ENCODE measurements at regions not wholly inside any gene's neighbourhood (a gene's known extent, or its start where the extent isn't known, plus 50 kb on each side); places are given as distances from the start of the nearest gene placed in this dataset.

- H2BK5ac ChIP-seq (ENCODE audit: insufficient read length, low read length), result no peak overlapping the region
- H3K4me1 ChIP-seq (ENCODE audit: insufficient read depth, low read length), result no peaks in the 10 kb centered on the region; the same call in 1 of the 2 replicates
- no peak overlapping the region for H2AFZ ChIP-seq (ENCODE audit: low read length)
- no peak overlapping the region for H2BK12ac ChIP-seq (ENCODE audit: insufficient read length, low read depth, low read length)
- Mint-ChIP-seq H3K4me3 (no peak overlapping the region), H3K27ac (no peak overlapping the region), H3K27me3 (ENCODE audit: low read depth) (no peaks in the 10 kb centered on the region), H3K9me3 (peaks cover 1 to 2% of the 10 kb centered on the region in 2 experiments; a peak in 3 of 5 replicates), H3K36me3 (ENCODE audit: insufficient read depth in 1 of 3, low read depth in 3 of 3) (peaks cover 0 to 10% (median 4%) of the 10 kb centered on the region in 3 experiments; a peak in 3 of 7 replicates), H3K4me1 (peaks cover 20 to 27% of the 10 kb centered on the region in 2 experiments)
- H3K27me3 ChIP-seq (ENCODE audit: insufficient read depth, low read length), result no peaks in the 10 kb centered on the region
- no peak overlapping the region for H2BK120ac ChIP-seq (ENCODE audit: low read depth, low read length, poor library complexity, severe bottlenecking)
- no peak overlapping the region for H3K18ac ChIP-seq (ENCODE audit: insufficient read length, low read depth, low read length)
- H3K23ac ChIP-seq (ENCODE audit: insufficient read length, low read depth, low read length), result no peak overlapping the region
- H3K9ac ChIP-seq (ENCODE audit: extremely low read depth, insufficient read length, low read length), result no peak overlapping the region
- no peak overlapping the region for H3K56ac ChIP-seq (ENCODE audit: insufficient read length, low read depth, low read length)
- no peaks in the 10 kb centered on the region for H3K79me1 ChIP-seq (ENCODE audit: insufficient read depth, low read depth, low read length, poor library complexity, severe bottlenecking)
- no peak for TF ChIP-seq CTCF (conservative IDR thresholded peaks at IDR 0.05)
- no peak overlapping the region for H4K8ac ChIP-seq (replicated peaks; ENCODE audit: insufficient read length, low read depth, low read length)
- H2BK15ac ChIP-seq (ENCODE audit: low read depth, low read length), result no peak overlapping the region
- H3K4me2 ChIP-seq (ENCODE audit: insufficient read depth, insufficient read length, low read length), result no peak overlapping the region
- DNase-seq, result no peak
- no peak overlapping the region for H3K4ac ChIP-seq (ENCODE audit: low read depth, low read length)
- no peak overlapping the region for H3K27ac ChIP-seq (ENCODE audit: insufficient read length, low read depth, low read length)
- no peak overlapping the region for H3T11ph ChIP-seq (ENCODE audit: low read length)
- H2BK20ac ChIP-seq (ENCODE audit: low read depth, low read length, poor library complexity, severe bottlenecking), result no peak overlapping the region
- no peaks in the 10 kb centered on the region for H3K9me3 ChIP-seq (ENCODE audit: control insufficient read depth, low read depth, low read length)
- no peaks in the 10 kb centered on the region for H4K20me1 ChIP-seq (ENCODE audit: control insufficient read depth, insufficient read depth, insufficient read length)
- no peaks in the 10 kb centered on the region for H3K79me2 ChIP-seq (ENCODE audit: insufficient read depth, low read length)
- no peak overlapping the region for H4K91ac ChIP-seq (ENCODE audit: insufficient read length, low read depth, low read length)
- no peaks in the 10 kb centered on the region for H3K23me2 ChIP-seq (ENCODE audit: insufficient read length, low read depth, low read length, poor library complexity, severe bottlenecking)
- no CpG with 5 or more reads among the region's 5 CpGs for WGBS (ENCODE audit: extremely low coverage, insufficient read length, low lambda C conversion rate)
- H4K5ac ChIP-seq (ENCODE audit: insufficient read length, low read depth, low read length), result no peak overlapping the region
- no peak overlapping the region for H3K14ac ChIP-seq (ENCODE audit: insufficient read depth, low read length)
- no peak overlapping the region for H2AK5ac ChIP-seq (ENCODE audit: insufficient read length, low read length)
Observed at GRCh38 chr18:64210401-64210949, 61.6 kb upstream of the LINC00305 start.
